Loucy (cell line): ENCODE measurements at regions not wholly inside any gene's neighbourhood (a gene's known extent, or its start where the extent isn't known, plus 50 kb on each side); places are given as distances from the start of the nearest gene placed in this dataset.

Experiments
- H2AFZ ChIP-seq: fragments of 200-600 bp; sonication (generic); 2 replicates; pipeline ENCODE4 v1.6.0; 2016; ENCODE audit warnings: antibody characterized with exemption, mild to moderate bottlenecking, low read length, moderate library complexity
- H3F3A ChIP-seq: fragments of 200-600 bp; 2 replicates; pipeline ENCODE4 v1.6.0; 2016; ENCODE audit warnings: antibody characterized with exemption, low read depth, mild to moderate bottlenecking
- H3K27me3 ChIP-seq: fragments of 200-600 bp; sonication (generic); 2 replicates; pipeline ENCODE4 v1.6.1; 2014; ENCODE audit warnings: low read length, mild to moderate bottlenecking; ENCODE audit not compliant: insufficient read depth, poor library complexity, severe bottlenecking
- H3K36me3 ChIP-seq: fragments of 200-600 bp; sonication (generic); 2 replicates; pipeline ENCODE4 v1.6.1; 2016; ENCODE audit warnings: low read length; ENCODE audit not compliant: insufficient read depth
- H3K4me1 ChIP-seq: fragments of 200-600 bp; sonication (generic); 2 replicates; pipeline ENCODE4 v1.5.1; 2014; ENCODE audit warnings: low read length, mild to moderate bottlenecking; ENCODE audit not compliant: insufficient read depth, poor library complexity, severe bottlenecking
- H3K4me2 ChIP-seq: fragments of 200-600 bp; sonication (generic); 2 replicates; pipeline ENCODE4 v1.6.0; 2014; ENCODE audit warnings: antibody characterized with exemption, low read length, low read depth, mild to moderate bottlenecking; ENCODE audit not compliant: poor library complexity, severe bottlenecking
- H3K4me3 ChIP-seq: fragments of 200-600 bp; sonication (generic); 2 replicates; pipeline ENCODE4 v1.5.1; 2014; ENCODE audit warnings: low read length, mild to moderate bottlenecking, mixed read lengths; ENCODE audit not compliant: poor library complexity, severe bottlenecking
- H3K79me2 ChIP-seq: fragments of 200-600 bp; sonication (generic); 2 replicates; pipeline ENCODE4 v1.6.1; 2014; ENCODE audit warnings: low read length; ENCODE audit not compliant: insufficient read depth
- H3K9ac ChIP-seq: fragments of 200-600 bp; sonication (generic); 2 replicates; pipeline ENCODE4 v1.6.0; 2014; ENCODE audit warnings: mild to moderate bottlenecking, low read depth, low read length, moderate library complexity; ENCODE audit not compliant: poor library complexity, severe bottlenecking
- H3K9me2 ChIP-seq: fragments of 200-600 bp; sonication (generic); replicated peaks from 2 replicates; pipeline ENCODE4 v1.6.1; 2016; ENCODE audit warnings: low read depth, low read length, mixed read lengths
- H3K9me3 ChIP-seq: fragments of 200-600 bp; sonication (generic); 2 replicates; pipeline ENCODE4 v1.6.1; 2014; ENCODE audit warnings: mild to moderate bottlenecking, antibody characterized with exemption, low read length, low read depth; ENCODE audit not compliant: insufficient read depth
- H4K20me1 ChIP-seq: fragments of 200-600 bp; sonication (generic); 2 replicates; pipeline ENCODE4 v1.6.0; 2014; ENCODE audit warnings: antibody characterized with exemption, low read length, mild to moderate bottlenecking; ENCODE audit not compliant: insufficient read depth, poor library complexity, severe bottlenecking
- EZH2phosphoT487 ChIP-seq: fragments of 200-600 bp; IDR thresholded peaks from 2 replicates; pipeline ENCODE4 v1.6.1; 2018; ENCODE audit warnings: antibody characterized with exemption, mild to moderate bottlenecking, moderate library complexity, borderline replicate concordance
- TF ChIP-seq, protein P1 (sequence below): fragments of 200-600 bp; sonication (generic); conservative IDR thresholded peaks from 2 replicates; pipeline ENCODE4 v1.5.1; 2014; ENCODE audit warnings: mild to moderate bottlenecking, antibody characterized with exemption, low read length

DNA sequence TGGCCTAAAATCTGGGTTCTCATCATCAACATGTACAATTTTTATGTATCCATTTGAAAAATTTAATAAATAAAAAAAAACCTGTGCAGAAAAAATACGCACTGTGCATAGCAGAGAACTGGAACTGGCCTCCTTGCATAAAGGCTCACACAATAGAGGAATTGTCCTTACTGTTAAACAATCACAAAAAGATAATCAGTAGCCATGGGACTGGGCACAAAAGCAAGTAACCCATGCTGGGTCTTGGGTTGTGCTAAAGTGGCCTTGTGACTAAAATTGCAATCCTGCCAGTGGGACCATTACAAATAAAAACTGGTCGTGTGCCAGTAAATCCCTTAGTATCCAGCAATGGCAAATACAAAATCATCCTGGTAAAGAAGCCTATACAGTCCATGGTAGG is 1646.6 kb downstream of the MAT2B start:
- Histone ChIP-seq H3K36me3 (no peaks in the 10 kb centered on the region), H3K79me2 (no peaks in the 10 kb centered on the region), H3K4me3 (no peak overlapping the region), H3K9me3 (no peaks in the 10 kb centered on the region), H3K9me2 (no peaks in the 10 kb centered on the region), H3F3A (no peaks in the 10 kb centered on the region), H3K27me3 (no peaks in the 10 kb centered on the region), H2AFZ (no peak overlapping the region), H3K4me2 (no peak overlapping the region), H4K20me1 (no peaks in the 10 kb centered on the region), H3K4me1 (no peaks in the 10 kb centered on the region), H3K9ac (no peak overlapping the region)
- no peak for TF ChIP-seq EZH2phosphoT487
- TF ChIP-seq, protein P1, sequence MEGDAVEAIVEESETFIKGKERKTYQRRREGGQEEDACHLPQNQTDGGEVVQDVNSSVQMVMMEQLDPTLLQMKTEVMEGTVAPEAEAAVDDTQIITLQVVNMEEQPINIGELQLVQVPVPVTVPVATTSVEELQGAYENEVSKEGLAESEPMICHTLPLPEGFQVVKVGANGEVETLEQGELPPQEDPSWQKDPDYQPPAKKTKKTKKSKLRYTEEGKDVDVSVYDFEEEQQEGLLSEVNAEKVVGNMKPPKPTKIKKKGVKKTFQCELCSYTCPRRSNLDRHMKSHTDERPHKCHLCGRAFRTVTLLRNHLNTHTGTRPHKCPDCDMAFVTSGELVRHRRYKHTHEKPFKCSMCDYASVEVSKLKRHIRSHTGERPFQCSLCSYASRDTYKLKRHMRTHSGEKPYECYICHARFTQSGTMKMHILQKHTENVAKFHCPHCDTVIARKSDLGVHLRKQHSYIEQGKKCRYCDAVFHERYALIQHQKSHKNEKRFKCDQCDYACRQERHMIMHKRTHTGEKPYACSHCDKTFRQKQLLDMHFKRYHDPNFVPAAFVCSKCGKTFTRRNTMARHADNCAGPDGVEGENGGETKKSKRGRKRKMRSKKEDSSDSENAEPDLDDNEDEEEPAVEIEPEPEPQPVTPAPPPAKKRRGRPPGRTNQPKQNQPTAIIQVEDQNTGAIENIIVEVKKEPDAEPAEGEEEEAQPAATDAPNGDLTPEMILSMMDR: no peak

DNA sequence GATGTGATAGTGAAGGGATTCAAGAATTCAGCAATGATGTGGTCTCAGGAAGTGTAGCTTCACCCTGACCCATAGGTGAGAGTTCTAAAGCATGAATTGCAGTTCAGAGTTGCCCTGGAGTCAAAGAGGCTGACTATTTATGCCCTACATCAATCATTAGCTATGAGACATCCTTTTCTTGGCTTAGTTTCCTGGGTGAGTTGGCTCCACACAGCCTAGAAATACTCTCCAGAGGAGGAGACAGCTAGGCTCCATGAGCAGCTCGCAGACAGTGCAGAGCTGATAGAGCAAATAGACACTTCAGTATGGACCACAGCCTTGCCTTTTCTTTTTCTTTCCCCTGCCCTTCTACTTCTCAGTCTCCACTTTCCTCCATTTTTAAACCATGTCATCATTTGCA is 1651.8 kb downstream of the MAT2B start:
- TF ChIP-seq, protein P1: no peak
- TF ChIP-seq EZH2phosphoT487: no peak
- no peaks in the 10 kb centered on the region for H3K4me1 ChIP-seq
- H3K4me2 ChIP-seq: no peak overlapping the region
- H3K4me3 ChIP-seq: no peak overlapping the region
- no peaks in the 10 kb centered on the region for H3K9me2 ChIP-seq
- no peaks in the 10 kb centered on the region for H3K9me3 ChIP-seq
- H3K36me3 ChIP-seq: no peaks in the 10 kb centered on the region
- H3K79me2 ChIP-seq: no peaks in the 10 kb centered on the region
- no peaks in the 10 kb centered on the region for H4K20me1 ChIP-seq
- no peak overlapping the region for H3K9ac ChIP-seq
- no peak overlapping the region for H2AFZ ChIP-seq
- no peaks in the 10 kb centered on the region for H3F3A ChIP-seq
- H3K27me3 ChIP-seq: no peaks in the 10 kb centered on the region

DNA sequence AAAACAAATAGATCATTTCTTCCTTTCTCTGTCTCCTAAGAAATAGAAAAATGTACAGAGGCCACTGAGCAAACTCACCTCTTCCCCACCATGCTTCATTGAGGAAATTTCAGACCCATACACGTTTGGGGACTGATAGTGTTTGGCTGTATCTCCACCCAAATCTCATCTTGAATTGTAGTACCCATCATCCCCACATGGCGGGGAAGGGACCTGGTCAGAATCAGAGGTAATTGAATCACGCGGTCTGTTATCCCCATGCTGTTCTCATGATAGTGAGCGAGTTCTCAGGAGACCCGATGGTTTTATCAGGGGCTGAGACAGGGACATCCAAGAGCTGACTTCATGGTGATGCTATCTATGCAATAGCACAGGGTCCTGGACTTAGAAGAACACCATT is 1655.8 kb downstream of the MAT2B start:
- no peaks in the 10 kb centered on the region for H3F3A ChIP-seq
- no peak overlapping the region for H3K4me2 ChIP-seq
- no peaks in the 10 kb centered on the region for H3K9me2 ChIP-seq
- H3K36me3 ChIP-seq: no peaks in the 10 kb centered on the region
- no peaks in the 10 kb centered on the region for H4K20me1 ChIP-seq
- TF ChIP-seq, protein P1: no peak
- no peak for TF ChIP-seq EZH2phosphoT487
- H3K27me3 ChIP-seq: no peaks in the 10 kb centered on the region
- no peaks in the 10 kb centered on the region for H3K79me2 ChIP-seq
- H3K4me3 ChIP-seq: no peak overlapping the region
- no peak overlapping the region for H3K9ac ChIP-seq
- no peak overlapping the region for H2AFZ ChIP-seq
- H3K4me1 ChIP-seq: no peaks in the 10 kb centered on the region
- no peaks in the 10 kb centered on the region for H3K9me3 ChIP-seq
